PC-3 (cell line): ENCODE measurements at regions not wholly inside any gene's neighbourhood (a gene's known extent, or its start where the extent isn't known, plus 50 kb on each side); places are given as distances from the start of the nearest gene placed in this dataset.

Source experiments
- EZH2phosphoT487 ChIP-seq: fragments of 300-600 bp; sonication (generic); IDR thresholded peaks from 2 replicates; pipeline ENCODE4 v1.6.1; 2018; ENCODE audit warnings: mild to moderate bottlenecking, antibody characterized with exemption, low read length, borderline replicate concordance
- TF ChIP-seq, protein P1 (sequence below): fragments of 300-600 bp; sonication (generic); conservative IDR thresholded peaks from 2 replicates; pipeline ENCODE4 v1.5.1; 2017; ENCODE audit warnings: antibody characterized with exemption, low read depth, mild to moderate bottlenecking, low read length

DNA sequence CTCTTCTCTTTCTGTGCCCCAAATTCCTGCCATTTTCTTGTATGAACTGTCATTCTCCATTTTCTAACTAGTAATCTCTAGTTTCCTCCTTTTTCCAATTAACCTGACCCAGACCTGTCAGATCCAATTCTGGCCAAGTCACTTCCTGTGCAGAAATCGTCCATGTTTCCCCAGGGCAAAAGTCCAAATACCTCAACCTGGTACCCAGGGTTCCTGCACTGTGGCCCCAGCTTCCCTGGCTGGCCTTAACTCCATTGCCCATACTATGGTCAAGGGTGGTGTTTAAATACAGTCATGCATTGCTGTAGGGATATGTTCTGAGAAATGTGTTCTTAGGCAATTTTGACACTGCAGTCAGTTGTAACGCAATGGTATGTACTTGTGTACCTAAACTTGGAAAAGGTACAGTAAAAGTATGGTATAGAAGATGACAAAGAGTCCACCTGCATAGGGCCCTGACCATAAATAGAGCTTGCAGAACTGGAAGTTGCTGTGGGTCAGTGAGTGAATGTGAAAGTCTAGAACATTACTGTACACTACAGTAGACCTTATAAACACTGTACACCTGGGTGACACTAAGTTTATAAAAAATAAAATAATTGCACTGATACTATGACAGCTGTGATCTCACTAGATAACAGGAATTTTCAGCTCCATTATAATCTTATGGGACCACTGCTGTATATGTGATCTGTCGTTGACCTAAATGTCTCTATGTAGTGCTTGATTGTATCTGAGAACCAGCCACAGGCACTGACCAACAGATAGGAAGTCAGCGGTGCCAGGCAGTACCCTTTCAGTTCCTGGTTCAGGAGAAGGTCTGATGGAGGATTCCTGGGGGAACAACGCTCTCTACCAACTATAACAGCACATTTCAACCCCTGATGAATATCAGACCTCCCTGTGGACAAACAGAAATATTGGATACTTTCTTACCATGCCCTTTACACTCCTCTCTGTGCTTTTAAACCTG lies 336.1 kb upstream of the PROK2 start:
- TF ChIP-seq, protein P1, sequence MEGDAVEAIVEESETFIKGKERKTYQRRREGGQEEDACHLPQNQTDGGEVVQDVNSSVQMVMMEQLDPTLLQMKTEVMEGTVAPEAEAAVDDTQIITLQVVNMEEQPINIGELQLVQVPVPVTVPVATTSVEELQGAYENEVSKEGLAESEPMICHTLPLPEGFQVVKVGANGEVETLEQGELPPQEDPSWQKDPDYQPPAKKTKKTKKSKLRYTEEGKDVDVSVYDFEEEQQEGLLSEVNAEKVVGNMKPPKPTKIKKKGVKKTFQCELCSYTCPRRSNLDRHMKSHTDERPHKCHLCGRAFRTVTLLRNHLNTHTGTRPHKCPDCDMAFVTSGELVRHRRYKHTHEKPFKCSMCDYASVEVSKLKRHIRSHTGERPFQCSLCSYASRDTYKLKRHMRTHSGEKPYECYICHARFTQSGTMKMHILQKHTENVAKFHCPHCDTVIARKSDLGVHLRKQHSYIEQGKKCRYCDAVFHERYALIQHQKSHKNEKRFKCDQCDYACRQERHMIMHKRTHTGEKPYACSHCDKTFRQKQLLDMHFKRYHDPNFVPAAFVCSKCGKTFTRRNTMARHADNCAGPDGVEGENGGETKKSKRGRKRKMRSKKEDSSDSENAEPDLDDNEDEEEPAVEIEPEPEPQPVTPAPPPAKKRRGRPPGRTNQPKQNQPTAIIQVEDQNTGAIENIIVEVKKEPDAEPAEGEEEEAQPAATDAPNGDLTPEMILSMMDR = no peak
- TF ChIP-seq EZH2phosphoT487 = no peak
